Fibroblast of peridontal ligament (primary cell): ENCODE measurements at regions not wholly inside any gene's neighbourhood (a gene's known extent, or its start where the extent isn't known, plus 50 kb on each side); places are given as distances from the start of the nearest gene placed in this dataset.
"Not testable (repeated sequence)": the region's sequence is repeated elsewhere in the genome, so short reads cannot be mapped to it uniquely, and the experiment has no call there.

Experiments
- DNase-seq: peaks from one replicate; pipeline ENCODE4 v3.0.0-alpha.2; 2010; ENCODE audit errors: extremely low read depth

DNA sequence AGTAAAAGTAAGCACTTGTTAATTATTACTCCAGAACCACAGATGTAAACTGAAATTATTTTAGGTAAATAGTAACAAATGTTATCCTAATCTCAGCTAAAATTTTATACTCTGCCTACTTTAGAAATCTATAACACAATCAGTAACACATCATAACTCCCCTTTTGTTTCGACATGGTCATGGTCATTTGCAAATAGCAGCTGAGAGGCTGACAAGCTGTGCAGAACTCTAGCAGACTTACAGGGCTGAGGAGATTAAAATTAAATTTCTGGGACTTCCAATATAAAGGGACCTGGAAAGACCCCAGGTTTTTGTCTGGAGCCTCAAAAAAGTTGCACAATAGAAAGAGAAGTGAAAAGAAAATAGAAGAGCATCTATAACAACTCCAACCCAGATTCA, 88.8 kb downstream of the PRL start:
- no peak for DNase-seq

DNA sequence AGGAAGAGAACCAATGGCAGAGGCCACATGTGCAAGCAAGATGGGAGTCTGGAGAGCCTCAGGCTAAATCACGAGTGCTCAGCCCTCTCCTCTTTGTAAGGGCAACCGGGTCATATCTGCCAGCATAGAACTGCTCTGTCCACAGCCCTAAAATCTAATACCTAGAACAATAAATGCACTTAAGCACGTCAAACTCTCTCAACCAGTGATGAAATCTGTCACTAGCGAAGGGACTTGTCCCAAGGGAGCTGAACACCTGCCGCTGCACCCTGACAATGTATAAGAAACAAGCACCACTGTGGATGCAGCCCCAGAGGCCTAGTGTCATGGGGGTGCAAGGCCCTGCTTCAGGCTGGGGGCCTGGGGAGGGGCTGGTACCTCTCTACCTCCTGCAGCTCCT, 82.5 kb downstream of the PRL start:
- no peak for DNase-seq

DNA sequence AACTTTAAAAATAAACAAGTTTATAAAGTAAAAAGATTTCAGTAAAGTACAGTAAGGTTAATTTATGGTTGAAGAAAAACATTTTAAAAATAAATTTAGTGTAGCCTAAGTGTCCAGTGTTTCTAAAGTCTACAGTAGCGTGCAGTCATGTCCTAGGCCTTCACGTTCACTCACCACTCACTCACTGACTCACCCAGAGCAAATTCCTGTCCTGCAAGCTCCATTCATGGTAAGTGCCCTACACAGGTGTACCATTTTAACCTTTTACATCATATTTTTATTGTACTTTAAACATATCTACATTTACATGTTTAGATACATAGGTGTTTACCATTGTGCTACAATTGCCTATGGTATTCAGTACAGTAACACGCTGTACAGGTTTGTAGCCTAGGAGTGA, 81.4 kb downstream of the PRL start:
- not testable (repeated sequence) for DNase-seq

DNA sequence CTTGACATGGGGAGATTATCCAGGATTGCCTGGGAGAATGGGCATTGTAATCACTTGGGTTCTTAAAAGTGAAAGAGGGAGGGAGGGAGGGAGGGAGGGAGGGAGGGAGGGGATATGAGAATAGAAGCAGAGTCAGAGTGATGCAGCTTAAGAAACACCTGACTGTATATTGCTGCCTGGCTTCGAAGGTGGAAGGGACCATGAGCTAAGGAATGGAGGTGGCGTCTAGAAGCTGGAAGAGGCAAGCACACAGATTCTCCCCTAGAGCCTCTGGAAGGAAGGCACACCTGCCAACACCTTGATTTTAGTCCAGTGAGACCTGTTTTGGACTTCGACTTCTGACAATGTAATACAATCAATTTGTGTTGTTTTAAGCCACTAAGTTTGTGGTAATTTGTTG, 78.4 kb downstream of the PRL start:
- no peak for DNase-seq

DNA sequence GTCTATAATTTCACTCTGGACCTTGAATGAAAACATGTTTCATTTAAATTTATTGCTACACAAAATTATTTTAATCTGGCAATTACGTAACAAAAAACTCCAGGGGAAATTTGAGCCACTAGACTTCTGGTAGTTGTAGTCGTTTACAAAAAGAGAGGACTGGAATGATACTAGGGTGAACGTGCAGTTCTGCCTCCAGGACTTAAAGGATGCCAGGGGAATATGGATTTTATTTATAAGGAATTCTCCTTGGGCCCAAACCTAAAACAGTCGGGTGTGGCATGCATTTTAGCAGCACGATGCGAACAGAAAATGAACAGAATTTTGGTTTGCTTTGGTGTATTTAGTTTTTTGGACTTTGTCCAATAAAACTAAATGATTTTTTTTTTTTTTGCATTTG, 76.9 kb downstream of the PRL start:
- peak; percentile 62 for DNase-seq

DNA sequence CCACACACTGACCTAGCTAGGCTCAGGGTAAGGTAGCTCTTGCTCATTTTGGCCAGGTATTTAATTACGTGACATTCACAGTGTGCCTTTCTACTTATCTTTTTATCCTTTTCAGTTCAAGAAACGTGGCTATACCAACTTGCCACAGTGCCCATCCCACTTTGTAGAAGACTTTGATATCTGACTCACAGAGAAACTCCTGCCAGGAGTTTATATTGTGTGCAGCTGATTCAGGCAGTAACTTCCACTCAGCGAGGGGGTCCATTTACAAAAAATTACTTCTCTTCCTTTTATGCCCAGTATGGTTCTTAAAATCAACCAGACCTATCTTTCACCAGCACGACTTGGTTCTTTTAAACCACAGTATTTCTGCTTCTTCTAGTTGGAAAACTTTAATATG, 75.6 kb downstream of the PRL start:
- peak; percentile 24 for DNase-seq

DNA sequence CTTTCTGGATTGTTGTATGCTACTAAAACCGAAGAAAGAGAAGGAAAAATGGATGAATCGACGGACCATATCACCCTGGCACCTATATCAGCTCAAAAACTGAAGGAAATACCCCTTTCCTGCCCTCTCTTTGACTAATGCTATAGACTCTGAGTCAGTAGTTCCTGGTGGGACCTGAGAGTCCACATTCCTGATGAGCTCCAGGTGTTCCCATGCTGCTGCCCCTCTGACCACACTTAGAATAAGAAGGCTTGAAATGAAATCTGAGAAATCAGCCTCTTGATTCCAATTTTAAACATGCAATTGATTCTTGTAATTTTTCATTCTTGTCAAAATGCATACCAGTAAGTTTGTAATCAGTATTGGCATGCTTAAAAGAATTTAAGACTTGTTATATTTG, 75.2 kb downstream of the PRL start:
- DNase-seq: peak; percentile 24

DNA sequence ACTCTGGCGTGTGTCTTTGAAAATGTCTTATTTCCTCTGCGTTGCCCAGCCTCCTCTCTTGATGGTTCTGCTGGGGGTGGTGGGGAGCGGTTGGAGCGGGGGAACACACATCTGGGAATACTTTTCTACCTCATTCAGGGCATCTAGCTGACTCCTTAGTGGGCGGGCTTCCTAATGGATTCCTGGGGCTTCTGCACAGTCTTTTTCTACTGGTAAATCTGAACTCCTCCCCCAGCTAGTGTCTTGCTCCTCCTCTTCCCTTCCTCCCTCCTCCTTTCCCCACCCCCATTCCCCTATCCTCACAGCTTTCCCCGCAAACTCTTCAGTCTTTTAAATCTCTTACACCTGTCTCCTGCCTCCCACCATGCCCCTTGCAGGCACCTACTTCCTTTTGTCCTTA, 74.4 kb downstream of the PRL start:
- DNase-seq: no peak

DNA sequence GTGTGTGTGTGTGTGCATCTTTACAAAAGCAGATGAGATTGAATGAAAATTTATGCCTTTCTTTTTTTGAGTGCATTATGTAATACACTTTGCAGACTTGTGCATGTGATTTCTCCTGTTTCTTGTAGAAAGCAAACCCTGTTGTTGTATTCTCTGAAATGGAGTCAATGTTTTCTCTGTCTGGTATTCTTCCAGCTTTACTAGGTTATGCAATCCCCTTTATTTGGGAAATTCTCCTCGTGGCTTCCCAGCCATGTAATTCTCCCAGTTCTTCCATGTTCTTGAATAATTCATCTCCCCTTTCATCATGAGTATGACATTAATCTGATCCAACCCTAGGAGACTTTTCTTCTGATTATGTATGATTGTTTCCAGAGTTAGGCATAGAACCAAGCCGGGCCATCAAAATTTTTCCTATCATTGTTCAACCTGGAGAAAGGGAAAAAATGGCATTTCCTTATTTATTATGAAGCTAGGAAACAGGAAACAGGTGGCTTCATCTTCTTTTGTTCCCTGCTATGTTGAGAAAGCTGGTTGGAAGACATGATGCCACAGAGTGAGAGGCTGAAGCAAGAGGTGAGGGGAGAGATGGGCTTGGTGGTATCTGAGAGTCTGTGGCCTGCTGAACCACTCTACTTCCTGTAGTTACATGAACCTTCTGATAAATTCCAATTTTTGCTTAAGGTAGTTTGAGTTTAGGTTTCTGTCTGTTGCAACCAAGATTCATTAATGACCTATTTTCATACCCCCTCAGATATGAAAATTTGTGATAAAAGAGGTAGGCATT, 68.8 kb downstream of the PRL start:
- peak; percentile 46 for DNase-seq

DNA sequence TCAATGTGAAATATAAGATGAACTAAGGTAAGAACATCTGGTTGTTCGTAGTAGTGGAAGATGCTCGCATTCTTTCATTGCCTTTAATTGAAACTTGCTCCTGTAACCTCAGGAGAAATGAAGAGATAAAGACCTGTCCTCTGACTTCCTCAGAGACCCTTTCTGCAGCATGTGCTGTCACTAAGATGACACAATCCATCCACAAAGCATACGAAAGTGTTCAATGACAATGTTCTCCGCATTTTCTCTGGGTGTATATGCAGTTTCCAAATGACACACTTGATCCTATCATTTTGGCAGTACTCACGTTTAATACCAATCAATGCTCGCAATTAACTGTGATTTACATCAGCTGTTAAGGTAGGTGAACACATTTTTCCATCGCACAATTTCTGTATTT, 65.8 kb downstream of the PRL start:
- DNase-seq: no peak

DNA sequence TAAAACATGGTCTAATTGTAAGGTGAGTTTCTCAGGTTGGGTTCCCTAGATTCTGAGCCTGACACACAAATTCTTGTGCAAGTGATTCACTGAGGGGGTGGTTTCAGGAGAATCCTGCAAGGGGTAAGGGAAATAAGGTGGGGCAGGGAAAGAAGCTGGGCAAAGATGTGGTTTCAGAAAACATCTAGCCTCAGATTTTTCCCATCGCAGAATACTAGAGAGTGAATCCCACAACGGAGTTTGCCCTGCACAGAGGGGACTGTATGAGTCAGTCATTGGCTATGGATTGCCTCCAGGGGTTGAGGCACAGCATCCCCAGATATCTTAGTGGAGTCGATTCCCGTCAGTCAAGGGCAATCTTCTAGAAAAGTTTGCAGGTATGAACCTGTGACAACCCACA, 65.2 kb downstream of the PRL start:
- DNase-seq: no peak

DNA sequence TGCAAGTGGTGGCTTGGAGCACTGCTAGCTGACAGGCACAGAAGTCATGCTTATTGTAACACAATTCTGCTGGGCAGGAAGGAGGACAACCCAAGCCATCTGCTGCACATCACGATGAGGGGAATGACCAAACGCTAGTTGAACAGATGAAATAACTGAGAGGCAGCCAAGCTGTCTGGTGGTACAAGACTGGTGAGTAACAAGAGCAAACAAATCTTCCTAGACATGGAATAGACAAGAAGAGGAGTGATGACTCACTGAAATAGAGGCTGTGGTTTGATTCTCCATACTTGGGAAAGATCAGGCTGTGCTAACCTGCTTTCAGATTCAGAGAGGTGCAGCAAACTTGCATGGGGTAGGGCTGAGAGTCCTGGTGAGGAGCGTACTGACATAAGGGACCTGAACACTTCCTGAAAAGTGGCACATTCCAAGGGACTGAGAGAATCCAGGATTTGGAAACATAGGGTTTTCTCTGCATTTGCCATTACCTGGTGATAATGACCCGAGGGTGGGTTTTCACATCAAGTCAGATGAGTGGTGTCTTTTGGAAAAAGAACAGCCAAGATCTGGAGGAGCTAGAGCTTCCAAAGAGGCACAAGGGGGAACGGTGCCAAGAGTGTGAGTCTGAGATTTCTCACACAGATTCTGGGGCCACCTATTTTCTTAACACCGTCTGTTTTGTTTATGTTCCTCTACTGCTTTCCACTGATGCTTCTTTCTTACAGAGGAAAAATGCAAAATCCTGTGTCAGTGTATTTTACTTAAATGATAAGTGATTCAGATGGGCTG, 60.0 kb downstream of the PRL start:
- peak; percentile 91 for DNase-seq
